ENCODE measurements at regions not wholly inside any gene's neighbourhood (a gene's known extent, or its start where the extent isn't known, plus 50 kb on each side); places are given as distances from the start of the nearest gene placed in this dataset.
A peak's percentile ranks its signal among the peaks of the same experiment; 100 is the strongest.

DNA sequence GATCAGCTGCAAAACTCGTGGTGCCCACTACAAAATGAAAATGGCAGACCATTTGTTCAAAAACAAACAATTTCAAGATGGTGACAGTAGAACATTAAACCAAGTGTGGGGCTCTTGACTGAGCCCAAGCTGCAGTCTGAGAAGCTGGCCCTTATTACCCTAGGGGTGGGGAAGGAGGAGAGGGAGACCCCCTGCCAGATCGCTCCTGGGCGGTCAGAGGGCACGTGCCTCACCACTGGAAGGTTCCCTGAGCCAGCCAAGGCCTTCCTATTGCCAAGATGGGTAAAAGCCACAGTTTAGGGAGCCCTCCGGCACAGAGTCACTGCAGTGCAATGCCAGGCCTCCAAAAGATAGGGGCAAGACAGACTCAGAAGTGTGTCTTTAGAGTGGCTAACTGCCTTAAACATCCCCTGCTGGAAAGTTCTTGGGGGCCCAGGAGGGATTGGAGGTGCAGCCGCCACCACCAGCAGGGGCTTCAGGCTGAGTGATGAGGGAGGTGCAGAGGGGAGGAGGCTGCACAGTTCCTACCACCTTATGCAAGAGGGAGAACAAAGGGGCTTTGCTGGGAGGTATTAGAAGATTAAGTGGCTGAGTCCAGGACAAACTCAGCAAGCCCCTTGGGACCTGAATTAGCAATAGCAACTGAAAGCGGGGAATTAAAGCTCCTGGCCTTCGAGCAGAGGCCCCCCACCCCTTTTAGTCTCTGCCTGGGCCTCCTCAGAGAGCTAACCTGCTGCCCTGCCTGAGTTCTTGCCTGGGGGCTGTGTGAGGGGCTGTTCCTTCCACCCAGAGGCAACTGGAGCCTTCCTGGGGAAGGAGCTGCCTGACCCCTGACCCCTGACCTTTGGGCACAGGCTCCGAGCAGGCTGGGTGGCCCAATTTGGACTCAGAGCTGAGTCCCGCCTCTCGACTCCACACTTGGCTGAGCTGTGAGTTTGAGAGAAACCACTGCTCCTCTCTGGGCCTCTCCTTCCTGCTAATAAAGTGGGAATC is 88.4 kb downstream of the VEGFA start:
- H3K36me3 ChIP-seq (replicated peaks in 1 of 2; ENCODE audit: control insufficient read depth in 1 of 2, insufficient read depth in 2 of 2, low read length in 1 of 2) = no peaks in the 10 kb centered on the region
- no peaks in the 10 kb centered on the region for H4K20me1 ChIP-seq (ENCODE audit: insufficient read depth)
- no peaks in the 10 kb centered on the region for H3K9me3 ChIP-seq
- CTCF ChIA-PET = interaction anchor here (0.8 to 7.8 kb wide), 10 partner anchors 11 to 250 kb away, joined by 3 to 104 read pairs (median 9); partner anchors contain the start of gene VEGFA
- no peak for TF ChIP-seq ELF1 (IDR thresholded peaks at IDR 0.05)
- no peak overlapping the region; a peak in 1 of 4 replicates for H3K27ac ChIP-seq (ENCODE audit: low read depth in 2 of 2, low read length in 1 of 2)
- WGBS (ENCODE audit: low lambda C conversion rate) = 59% methylated on average over 8 of the region's 11 CpGs
- POLR2A ChIA-PET = interaction anchor here (0.8 kb wide), 1 partner anchor 68 kb away, joined by 3 read pairs; no protein-coding TSS in a partner anchor
- H3K4me3 ChIP-seq (ENCODE audit: low read depth in 2 of 2, low read length in 1 of 2) = no peak overlapping the region
- no peaks in the 10 kb centered on the region for H3F3A ChIP-seq (replicated peaks; ENCODE audit: insufficient read depth)
- no peak overlapping the region for H3K9ac ChIP-seq
- H3K79me2 ChIP-seq (ENCODE audit: insufficient read depth) = no peaks in the 10 kb centered on the region
- no peak overlapping the region for H2AFZ ChIP-seq (ENCODE audit: low read depth)
- H3K9me2 ChIP-seq = no peaks in the 10 kb centered on the region
- no peaks in the 10 kb centered on the region for H3K27me3 ChIP-seq (ENCODE audit: insufficient read depth)
- H3K4me1 ChIP-seq (ENCODE audit: control insufficient read depth in 1 of 2, insufficient read depth in 2 of 2, low read depth in 1 of 2, low read length in 1 of 2) = peaks cover 0 to 41% of the 10 kb centered on the region in 2 experiments; a peak in 1 of 4 replicates
- no peak overlapping the region for H3K4me2 ChIP-seq
- no peak for DNase-seq

DNA sequence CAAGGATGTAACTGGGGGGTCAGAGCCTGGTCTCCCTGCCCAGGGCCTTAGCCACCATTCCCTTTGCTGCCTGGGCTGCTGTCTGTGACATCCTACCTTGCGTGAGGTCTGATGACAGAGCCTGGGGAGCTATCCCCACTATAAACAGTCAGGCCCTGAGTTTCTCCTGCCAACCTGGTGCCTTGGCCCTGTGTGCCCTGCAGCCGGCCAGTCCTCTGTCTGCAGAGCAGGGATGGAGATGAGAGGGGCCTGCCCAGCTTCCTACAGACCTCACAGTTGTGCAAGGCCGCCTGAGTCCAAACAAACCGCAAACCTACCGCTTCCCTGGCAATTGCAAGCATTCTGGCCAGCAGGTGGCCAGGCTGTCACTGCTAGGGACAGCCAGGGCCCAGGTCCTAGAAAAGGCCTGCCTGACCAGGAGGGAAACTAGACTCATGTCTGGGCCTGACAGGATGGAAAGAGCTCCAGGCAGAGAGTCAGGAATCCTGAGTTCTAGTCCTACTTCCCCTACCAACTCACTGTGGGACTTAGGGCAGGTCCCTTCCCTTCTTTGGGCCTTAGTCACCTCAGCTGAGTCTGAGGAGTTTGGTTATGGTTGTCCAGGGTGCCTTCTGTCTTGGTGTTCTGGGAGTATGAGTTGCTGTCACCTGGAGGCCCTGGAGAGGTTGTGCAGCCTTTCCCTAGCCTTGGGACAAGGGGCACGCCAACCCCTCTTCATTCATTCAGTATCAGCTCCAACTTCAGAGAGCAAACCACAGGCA is 86.2 kb downstream of the VEGFA start:
- CTCF ChIA-PET = interaction anchor here (0.5 to 7.8 kb wide), 58 partner anchors 9 to 1587 kb away, joined by 3 to 104 read pairs (median 4); partner anchors contain the start of gene VEGFA
- peak; percentile 74 for DNase-seq
- Histone ChIP-seq H3K36me3 (replicated peaks in 1 of 2; ENCODE audit: control insufficient read depth in 1 of 2, insufficient read depth in 2 of 2, low read length in 1 of 2) (no peaks in the 10 kb centered on the region), H3K9me2 (no peaks in the 10 kb centered on the region), H3K27me3 (ENCODE audit: insufficient read depth) (no peaks in the 10 kb centered on the region), H3K27ac (ENCODE audit: low read depth in 2 of 2, low read length in 1 of 2) (peak overlapping the region in 1 of 2 experiments; percentile 92; a peak in 2 of 4 replicates), H4K20me1 (ENCODE audit: insufficient read depth) (no peaks in the 10 kb centered on the region), H2AFZ (ENCODE audit: low read depth) (no peak overlapping the region), H3F3A (replicated peaks; ENCODE audit: insufficient read depth) (no peaks in the 10 kb centered on the region), H3K4me2 (no peak overlapping the region), H3K4me1 (ENCODE audit: control insufficient read depth in 1 of 2, insufficient read depth in 2 of 2, low read depth in 1 of 2, low read length in 1 of 2) (peaks cover 0 to 41% of the 10 kb centered on the region in 2 experiments; a peak in 1 of 4 replicates), H3K79me2 (ENCODE audit: insufficient read depth) (no peaks in the 10 kb centered on the region), H3K9ac (no peak overlapping the region), H3K4me3 (ENCODE audit: low read depth in 2 of 2, low read length in 1 of 2) (no peak overlapping the region), H3K9me3 (no peaks in the 10 kb centered on the region)
- POLR2A ChIA-PET = interaction anchor here (1.0 to 1.7 kb wide), 7 partner anchors 67 to 95 kb away, joined by 3 to 11 read pairs (median 4); partner anchors contain the start of gene VEGFA
- TF ChIP-seq TEAD4 (IDR thresholded peaks at IDR 0.05; ENCODE audit: borderline replicate concordance, insufficient read depth) = no peak
- TF ChIP-seq CTCF (IDR thresholded peaks at IDR 0.05) = peak; percentile 42
- TF ChIP-seq MXI1 (IDR thresholded peaks at IDR 0.05; ENCODE audit: low read depth, low read length) = 0 out of 2 replicates have a peak, but pooled peaks have one; percentile 12
- peak; percentile 74 for TF ChIP-seq RAD21 (IDR thresholded peaks at IDR 0.05; ENCODE audit: low read length)
- TF ChIP-seq SMC3 (IDR thresholded peaks at IDR 0.05; ENCODE audit: low read depth, low read length) = peak; percentile 74
- no peak for TF ChIP-seq ZBTB33 (IDR thresholded peaks at IDR 0.05; ENCODE audit: borderline replicate concordance, low read depth)
- no peak for TF ChIP-seq REST (IDR thresholded peaks at IDR 0.05; ENCODE audit: low read depth, low read length)
- no peak for TF ChIP-seq POLR2AphosphoS5 (IDR thresholded peaks at IDR 0.05; ENCODE audit: low read depth, low read length)
- TF ChIP-seq RFX5 (IDR thresholded peaks at IDR 0.05; ENCODE audit: low read length) = no peak
- no peak for TF ChIP-seq GATA2 (CRISPR knock-in tag; IDR thresholded peaks at IDR 0.05)
- 81% methylated on average over 2 of the region's 6 CpGs for WGBS (ENCODE audit: low lambda C conversion rate)

All from SK-N-SH (cell line).